ENCODE measurements at regions not wholly inside any gene's neighbourhood (a gene's known extent, or its start where the extent isn't known, plus 50 kb on each side); places are given as distances from the start of the nearest gene placed in this dataset.

- no peaks in the 10 kb centered on the region for H3K36me3 ChIP-seq (ENCODE audit: insufficient read depth, low read length)
- no peak overlapping the region for H2AFZ ChIP-seq (ENCODE audit: low read depth, low read length)
- TF ChIP-seq EZH2 (IDR thresholded peaks at IDR 0.05; ENCODE audit: borderline replicate concordance, low read depth, low read length, severe bottlenecking) (no peak), CTCF (IDR thresholded peaks at IDR 0.05; ENCODE audit: borderline replicate concordance, extremely low read depth, low read length, poor library complexity, severe bottlenecking) (no peak)
- no peaks in the 10 kb centered on the region for H3K79me2 ChIP-seq (ENCODE audit: insufficient read depth, low read length)
- no peaks in the 10 kb centered on the region for H3K27me3 ChIP-seq (ENCODE audit: insufficient read depth, low read length, poor library complexity)
- no peaks in the 10 kb centered on the region for H3K4me1 ChIP-seq (ENCODE audit: insufficient read depth, low read length)
- no peak overlapping the region for H3K9ac ChIP-seq (ENCODE audit: low read depth, low read length)
- no peaks in the 10 kb centered on the region for H3K9me3 ChIP-seq (ENCODE audit: insufficient read depth, low read length, severe bottlenecking)
- H4K20me1 ChIP-seq (ENCODE audit: insufficient read depth, low read length): no peaks in the 10 kb centered on the region
- no peak overlapping the region for H3K4me3 ChIP-seq (ENCODE audit: low read depth in 1 of 2, low read length in 2 of 2)
- ATAC-seq (ENCODE audit: insufficient read depth, low read depth): no peak
- no peak overlapping the region for H3K4me2 ChIP-seq (ENCODE audit: insufficient read depth, low read length)
- no peak overlapping the region for H3K27ac ChIP-seq (ENCODE audit: low read length)
- no peak for DNase-seq
Measured at GRCh38 chr12:25813843-25814242, 144.6 kb upstream of the RASSF8 start.

GRCh38 chr12:25816637-25817036, 141.8 kb upstream of the RASSF8 start:
- H3K79me2 ChIP-seq (ENCODE audit: insufficient read depth, low read length): no peaks in the 10 kb centered on the region
- H3K4me3 ChIP-seq (ENCODE audit: low read depth in 1 of 2, low read length in 2 of 2): no peak overlapping the region
- no peak overlapping the region for H3K27ac ChIP-seq (ENCODE audit: low read length)
- TF ChIP-seq CTCF (IDR thresholded peaks at IDR 0.05; ENCODE audit: borderline replicate concordance, extremely low read depth, low read length, poor library complexity, severe bottlenecking): no peak
- TF ChIP-seq EZH2 (IDR thresholded peaks at IDR 0.05; ENCODE audit: borderline replicate concordance, low read depth, low read length, severe bottlenecking): no peak
- H3K4me1 ChIP-seq (ENCODE audit: insufficient read depth, low read length): no peaks in the 10 kb centered on the region
- no peaks in the 10 kb centered on the region for H4K20me1 ChIP-seq (ENCODE audit: insufficient read depth, low read length)
- no peaks in the 10 kb centered on the region for H3K27me3 ChIP-seq (ENCODE audit: insufficient read depth, low read length, poor library complexity)
- ATAC-seq (ENCODE audit: insufficient read depth, low read depth): no peak
- no peak overlapping the region for H2AFZ ChIP-seq (ENCODE audit: low read depth, low read length)
- no peak overlapping the region for H3K4me2 ChIP-seq (ENCODE audit: insufficient read depth, low read length)
- no peak overlapping the region for H3K9ac ChIP-seq (ENCODE audit: low read depth, low read length)
- no peaks in the 10 kb centered on the region for H3K36me3 ChIP-seq (ENCODE audit: insufficient read depth, low read length)
- no peaks in the 10 kb centered on the region for H3K9me3 ChIP-seq (ENCODE audit: insufficient read depth, low read length, severe bottlenecking)
- no peak for DNase-seq

GRCh38 chr12:25817166-25817565, 141.3 kb upstream of the RASSF8 start:
- H3K9me3 ChIP-seq (ENCODE audit: insufficient read depth, low read length, severe bottlenecking): no peaks in the 10 kb centered on the region
- H3K4me2 ChIP-seq (ENCODE audit: insufficient read depth, low read length): no peak overlapping the region
- H3K79me2 ChIP-seq (ENCODE audit: insufficient read depth, low read length): no peaks in the 10 kb centered on the region
- no peak overlapping the region for H3K27ac ChIP-seq (ENCODE audit: low read length)
- H3K27me3 ChIP-seq (ENCODE audit: insufficient read depth, low read length, poor library complexity): no peaks in the 10 kb centered on the region
- ATAC-seq (ENCODE audit: insufficient read depth, low read depth) (no peak), DNase-seq (no peak)
- TF ChIP-seq EZH2 (IDR thresholded peaks at IDR 0.05; ENCODE audit: borderline replicate concordance, low read depth, low read length, severe bottlenecking) (no peak), CTCF (IDR thresholded peaks at IDR 0.05; ENCODE audit: borderline replicate concordance, extremely low read depth, low read length, poor library complexity, severe bottlenecking) (no peak)
- H3K36me3 ChIP-seq (ENCODE audit: insufficient read depth, low read length): no peaks in the 10 kb centered on the region
- no peak overlapping the region for H2AFZ ChIP-seq (ENCODE audit: low read depth, low read length)
- no peaks in the 10 kb centered on the region for H3K4me1 ChIP-seq (ENCODE audit: insufficient read depth, low read length)
- H3K9ac ChIP-seq (ENCODE audit: low read depth, low read length): no peak overlapping the region
- H4K20me1 ChIP-seq (ENCODE audit: insufficient read depth, low read length): no peaks in the 10 kb centered on the region
- H3K4me3 ChIP-seq (ENCODE audit: low read depth in 1 of 2, low read length in 2 of 2): no peak overlapping the region

Measured in DND-41 (cell line).